Natural killer cell treated with Interleukin-12 subunit alpha and Interleukin-12 subunit beta and Interleukin-15 and Interleukin-18, amount 100 ng/mL, for 72 hours (primary cell): ENCODE measurements at regions not wholly inside any gene's neighbourhood (a gene's known extent, or its start where the extent isn't known, plus 50 kb on each side); places are given as distances from the start of the nearest gene placed in this dataset.

Experiments used
- ATAC-seq, 2 donors: fragments of 150-1000 bp; cut with Tn5 transposase in 1 of 2; sonication (Bioruptor Pico), chemical (Tn5 transposase) in 1 of 2; 2 replicates each; pipeline ENCODE4 v1.10.0; 2021
- DNase-seq: peaks from one replicate; pipeline ENCODE4 v3.0.0; 2022; ENCODE audit warnings: low spot score
- H3K27ac Mint-ChIP-seq, 2 donors: 1 replicate in 1 of 2; 2 replicates in 1 of 2; pipeline ENCODE4 v1.8.0; 2022; ENCODE audit warnings: mixed read lengths in 2 of 2, mild to moderate bottlenecking in 1 of 2, moderate library complexity in 1 of 2
- H3K27me3 Mint-ChIP-seq, 2 donors: 1 replicate in 1 of 2; 2 replicates in 1 of 2; pipeline ENCODE4 v1.8.0; 2022; ENCODE audit warnings: mixed read lengths in 2 of 2
- H3K36me3 Mint-ChIP-seq: one replicate; pipeline ENCODE4 v1.8.0; 2022; ENCODE audit warnings: mixed read lengths
- H3K4me1 Mint-ChIP-seq, 2 donors: 1 replicate in 1 of 2; 2 replicates in 1 of 2; pipeline ENCODE4 v1.8.0; 2022; ENCODE audit warnings: low read depth in 2 of 2, mixed read lengths in 2 of 2, mild to moderate bottlenecking in 1 of 2
- H3K4me3 Mint-ChIP-seq: one replicate; pipeline ENCODE4 v1.8.0; 2022; ENCODE audit warnings: mixed read lengths
- H3K9me3 Mint-ChIP-seq: 2 replicates; pipeline ENCODE4 v1.8.0; 2022; ENCODE audit warnings: mixed read lengths

- no peaks in the 10 kb centered on the region for H3K36me3 Mint-ChIP-seq
- no peak overlapping the region for H3K4me3 Mint-ChIP-seq
- H3K9me3 Mint-ChIP-seq: peaks cover 2% of the 10 kb centered on the region
- DNase-seq: no peak
- H3K4me1 Mint-ChIP-seq: no peaks in the 10 kb centered on the region
- H3K27me3 Mint-ChIP-seq: peaks cover 3 to 12% of the 10 kb centered on the region in 2 donors
- H3K27ac Mint-ChIP-seq: no peak overlapping the region
- ATAC-seq: no peak
These were observed 133.6 kb downstream of the P2RY1 start for GRCh38 chr3:152968388-152969024.

- no peak overlapping the region for H3K4me3 Mint-ChIP-seq
- H3K27ac Mint-ChIP-seq: no peak overlapping the region
- DNase-seq (no peak), ATAC-seq (no peak)
- no peaks in the 10 kb centered on the region for H3K4me1 Mint-ChIP-seq
- peaks cover 8 to 12% of the 10 kb centered on the region in 2 donors for H3K27me3 Mint-ChIP-seq
- H3K9me3 Mint-ChIP-seq: peaks cover 2% of the 10 kb centered on the region
- no peaks in the 10 kb centered on the region for H3K36me3 Mint-ChIP-seq
These were observed 134.8 kb downstream of the P2RY1 start for GRCh38 chr3:152969557-152970300.

- Mint-ChIP-seq H3K27ac (no peak overlapping the region), H3K4me3 (no peak overlapping the region), H3K27me3 (peaks cover 8 to 12% of the 10 kb centered on the region in 2 donors), H3K36me3 (no peaks in the 10 kb centered on the region), H3K4me1 (no peaks in the 10 kb centered on the region), H3K9me3 (peaks cover 2% of the 10 kb centered on the region)
- DNase-seq: no peak
- ATAC-seq: no peak
These were observed 135.9 kb downstream of the P2RY1 start for GRCh38 chr3:152970851-152971250.

- Mint-ChIP-seq H3K4me1 (no peaks in the 10 kb centered on the region), H3K4me3 (no peak overlapping the region), H3K27ac (no peak overlapping the region), H3K27me3 (peaks cover 8 to 12% of the 10 kb centered on the region in 2 donors), H3K9me3 (peaks cover 2% of the 10 kb centered on the region), H3K36me3 (no peaks in the 10 kb centered on the region)
- ATAC-seq (no peak), DNase-seq (no peak)
These were observed 136.9 kb downstream of the P2RY1 start for GRCh38 chr3:152971880-152972279.

- no peaks in the 10 kb centered on the region for H3K4me1 Mint-ChIP-seq
- no peak overlapping the region for H3K4me3 Mint-ChIP-seq
- no peak for DNase-seq
- no peak for ATAC-seq
- peaks cover 11 to 15% of the 10 kb centered on the region in 2 donors for H3K27me3 Mint-ChIP-seq
- peaks cover 5% of the 10 kb centered on the region for H3K9me3 Mint-ChIP-seq
- no peaks in the 10 kb centered on the region for H3K36me3 Mint-ChIP-seq
- no peak overlapping the region for H3K27ac Mint-ChIP-seq
These were observed 138.6 kb downstream of the P2RY1 start for GRCh38 chr3:152973575-152973974.

GRCh38 chr3:152976239-152976638 lies 141.3 kb downstream of the P2RY1 start:
- Mint-ChIP-seq H3K27ac (no peak overlapping the region), H3K36me3 (no peaks in the 10 kb centered on the region), H3K4me3 (no peak overlapping the region), H3K27me3 (peaks cover 11 to 17% of the 10 kb centered on the region in 2 donors), H3K4me1 (no peaks in the 10 kb centered on the region), H3K9me3 (peaks cover 5% of the 10 kb centered on the region)
- ATAC-seq (no peak), DNase-seq (no peak)

- no peak overlapping the region for H3K27ac Mint-ChIP-seq
- H3K4me1 Mint-ChIP-seq: no peaks in the 10 kb centered on the region
- DNase-seq: no peak
- peaks cover 9% of the 10 kb centered on the region for H3K9me3 Mint-ChIP-seq
- H3K4me3 Mint-ChIP-seq: no peak overlapping the region
- peaks cover 13 to 22% of the 10 kb centered on the region in 2 donors for H3K27me3 Mint-ChIP-seq
- no peaks in the 10 kb centered on the region for H3K36me3 Mint-ChIP-seq
- ATAC-seq: no peak
These were observed 142.4 kb downstream of the P2RY1 start for GRCh38 chr3:152977366-152977765.

GRCh38 chr3:152978152-152978551 lies 143.2 kb downstream of the P2RY1 start:
- no peak for ATAC-seq
- H3K9me3 Mint-ChIP-seq: peaks cover 9% of the 10 kb centered on the region

GRCh38 chr3:152997526-152997925 lies 162.6 kb downstream of the P2RY1 start:
- Mint-ChIP-seq H3K4me1 (no peaks in the 10 kb centered on the region), H3K27ac (no peak overlapping the region), H3K36me3 (no peaks in the 10 kb centered on the region), H3K4me3 (no peak overlapping the region), H3K27me3 (peaks cover 11 to 22% of the 10 kb centered on the region in 2 donors), H3K9me3 (no peaks in the 10 kb centered on the region)
- DNase-seq: no peak
- ATAC-seq: no peak

More at GRCh38 chr3:152978152-152978551, 143.2 kb downstream of the P2RY1 start:
- Mint-ChIP-seq H3K4me3 (no peak overlapping the region), H3K27ac (no peak overlapping the region), H3K27me3 (peaks cover 13 to 26% of the 10 kb centered on the region in 2 donors), H3K36me3 (no peaks in the 10 kb centered on the region), H3K4me1 (no peaks in the 10 kb centered on the region)
- no peak for DNase-seq

- Mint-ChIP-seq H3K4me1 (no peaks in the 10 kb centered on the region), H3K27ac (no peak overlapping the region), H3K27me3 (peaks cover 11 to 14% of the 10 kb centered on the region in 2 donors), H3K36me3 (no peaks in the 10 kb centered on the region), H3K4me3 (no peak overlapping the region), H3K9me3 (no peaks in the 10 kb centered on the region)
- ATAC-seq: no peak
- DNase-seq: no peak
These were observed 163.4 kb upstream of the RAP2B start for GRCh38 chr3:152998591-152998990.

- H3K36me3 Mint-ChIP-seq: no peaks in the 10 kb centered on the region
- no peaks in the 10 kb centered on the region for H3K9me3 Mint-ChIP-seq
- ATAC-seq (no peak), DNase-seq (no peak)
- no peak overlapping the region for H3K4me3 Mint-ChIP-seq
- H3K4me1 Mint-ChIP-seq: no peaks in the 10 kb centered on the region
- no peak overlapping the region for H3K27ac Mint-ChIP-seq
- H3K27me3 Mint-ChIP-seq: peaks cover 11 to 14% of the 10 kb centered on the region in 2 donors
These were observed 161.7 kb upstream of the RAP2B start for GRCh38 chr3:153000325-153000724.

GRCh38 chr3:153001210-153002078 lies 160.6 kb upstream of the RAP2B start:
- Mint-ChIP-seq H3K9me3 (no peaks in the 10 kb centered on the region), H3K27ac (no peak overlapping the region), H3K4me3 (no peak overlapping the region), H3K36me3 (no peaks in the 10 kb centered on the region), H3K4me1 (no peaks in the 10 kb centered on the region), H3K27me3 (peaks cover 10 to 15% of the 10 kb centered on the region in 2 donors)
- no peak for ATAC-seq
- no peak for DNase-seq

- ATAC-seq: no peak
These were observed 158.6 kb upstream of the RAP2B start for GRCh38 chr3:153003441-153003840.

GRCh38 chr3:153003862-153004261 lies 158.2 kb upstream of the RAP2B start:
- no peak overlapping the region for H3K4me3 Mint-ChIP-seq
- no peaks in the 10 kb centered on the region for H3K9me3 Mint-ChIP-seq
- H3K36me3 Mint-ChIP-seq: no peaks in the 10 kb centered on the region
- no peak for ATAC-seq
- no peak overlapping the region for H3K27ac Mint-ChIP-seq
- DNase-seq: no peak
- no peaks in the 10 kb centered on the region for H3K4me1 Mint-ChIP-seq
- H3K27me3 Mint-ChIP-seq: peaks cover 8 to 22% of the 10 kb centered on the region in 2 donors

More at GRCh38 chr3:153003441-153003840, 158.6 kb upstream of the RAP2B start:
- DNase-seq: no peak
- Mint-ChIP-seq H3K4me1 (no peaks in the 10 kb centered on the region), H3K27ac (no peak overlapping the region), H3K27me3 (peaks cover 8 to 18% of the 10 kb centered on the region in 2 donors), H3K9me3 (no peaks in the 10 kb centered on the region), H3K4me3 (no peak overlapping the region), H3K36me3 (no peaks in the 10 kb centered on the region)
